Prostate gland (tissue), 2 donors: ENCODE measurements at regions not wholly inside any gene's neighbourhood (a gene's known extent, or its start where the extent isn't known, plus 50 kb on each side); places are given as distances from the start of the nearest gene placed in this dataset.

Experiments used
- DNase-seq: peaks from one replicate; pipeline ENCODE4 v3.0.0-alpha.2; 2019; ENCODE audit warnings: low spot score
- H3K27ac ChIP-seq, 2 donors: fragments of 200-600 bp; sonication (generic); 2 replicates each; pipeline ENCODE4 v1.5.1; 2017 to 2019
- H3K27me3 ChIP-seq: fragments of 200-600 bp; sonication (generic); replicated peaks from 2 replicates; pipeline ENCODE4 v1.5.1; 2019; ENCODE audit not compliant: insufficient read depth
- H3K36me3 ChIP-seq, 2 donors: fragments of 200-600 bp; sonication (generic); 1 replicate in 1 of 2; 2 replicates in 1 of 2; pipeline versions ENCODE4 v1.5.1 to v1.8.1; 2017 to 2019
- H3K4me1 ChIP-seq: fragments of 200-600 bp; sonication (generic); replicated peaks from 2 replicates; pipeline ENCODE4 v1.5.1; 2019
- H3K4me3 ChIP-seq, 2 donors: fragments of 200-600 bp; sonication (generic); 2 replicates each; pipeline ENCODE4 v1.5.1; 2017 to 2019
- H3K9me3 ChIP-seq: fragments of 200-600 bp; sonication (generic); 2 replicates; pipeline ENCODE4 v1.5.1; 2017
- CTCF ChIP-seq, 4 experiments: fragments of 200-600 bp in 2 of 4; fragments of 450-650 bp in 2 of 4; sonication (generic) in 2 of 4; IDR thresholded peaks; 1 replicate in 3 of 4; 2 replicates in 1 of 4; pipeline ENCODE4 v1.5.1; 2016 to 2019; ENCODE audit warnings: antibody characterized with exemption in 4 of 4, mild to moderate bottlenecking in 2 of 4, moderate library complexity in 2 of 4
- POLR2A ChIP-seq: fragments of 450-650 bp; IDR thresholded peaks from one replicate; pipeline ENCODE4 v1.6.1; 2016; ENCODE audit warnings: antibody characterized with exemption, mild to moderate bottlenecking
- POLR2AphosphoS5 ChIP-seq: sonication (generic); formaldehyde crosslinking; IDR thresholded peaks from one replicate; pipeline ENCODE4 v1.6.1; 2017; ENCODE audit warnings: antibody characterized with exemption
- WGBS: methylation state at CpG from one replicate; pipeline ENCODE4 v1.1.5; 2018; 5-methylcytosine and 5-hydroxymethylcytosine counted together
- intact Hi-C: fragments of 100-400 bp; cut with DNase I; formaldehyde crosslinking; loops from one replicate; pipeline ENCODE4 v1.14.2; 2022

- TF ChIP-seq CTCF (IDR thresholded peaks at IDR 0.05) (no peak), POLR2AphosphoS5 (no peak)
- intact Hi-C loops, result no loop called here
- Histone ChIP-seq H3K4me1 (no peaks in the 10 kb centered on the region), H3K4me3 (no peak overlapping the region), H3K36me3 (no peaks in the 10 kb centered on the region), H3K27ac (no peak overlapping the region), H3K9me3 (no peaks in the 10 kb centered on the region), H3K27me3 (no peaks in the 10 kb centered on the region)
- no peak for DNase-seq
- 26% methylated on average over 2 of the region's 2 CpGs for WGBS
Measured at GRCh38 chr5:144822503-144822902, 651.8 kb downstream of the KCTD16 start.

- no peak for TF ChIP-seq POLR2A
- no peak for TF ChIP-seq POLR2AphosphoS5
- no peak for TF ChIP-seq CTCF (IDR thresholded peaks at IDR 0.05)
- no peak for DNase-seq
- intact Hi-C loops, result no loop called here
- Histone ChIP-seq H3K27me3 (no peaks in the 10 kb centered on the region), H3K27ac (no peak overlapping the region), H3K9me3 (no peaks in the 10 kb centered on the region), H3K4me1 (no peaks in the 10 kb centered on the region), H3K4me3 (no peak overlapping the region), H3K36me3 (no peaks in the 10 kb centered on the region)
Measured at GRCh38 chr5:144820278-144820677, 649.6 kb downstream of the KCTD16 start.

GRCh38 chr5:144815131-144815530, 644.5 kb downstream of the KCTD16 start:
- no peak for DNase-seq
- intact Hi-C loops, result no loop called here
- Histone ChIP-seq H3K9me3 (no peaks in the 10 kb centered on the region), H3K27ac (no peak overlapping the region), H3K4me3 (no peak overlapping the region), H3K36me3 (no peaks in the 10 kb centered on the region), H3K4me1 (no peaks in the 10 kb centered on the region), H3K27me3 (no peaks in the 10 kb centered on the region)
- WGBS, result 65% methylated on average over 2 of the region's 2 CpGs
- TF ChIP-seq POLR2AphosphoS5 (no peak), CTCF (IDR thresholded peaks at IDR 0.05) (no peak), POLR2A (no peak)

- H3K4me3 ChIP-seq, result no peak overlapping the region
- H3K36me3 ChIP-seq, result no peaks in the 10 kb centered on the region
- WGBS, result 75% methylated on average over 2 of the region's 2 CpGs
- no peaks in the 10 kb centered on the region for H3K4me1 ChIP-seq
- intact Hi-C loops, result no loop called here
- no peak for DNase-seq
- no peaks in the 10 kb centered on the region for H3K9me3 ChIP-seq
- no peak overlapping the region for H3K27ac ChIP-seq
- H3K27me3 ChIP-seq, result no peaks in the 10 kb centered on the region
- TF ChIP-seq POLR2AphosphoS5, result no peak
- TF ChIP-seq POLR2A, result no peak
- TF ChIP-seq CTCF (IDR thresholded peaks at IDR 0.05), result no peak
Measured at GRCh38 chr5:144812763-144813162, 642.1 kb downstream of the KCTD16 start.

- intact Hi-C loops, result no loop called here
- H3K4me3 ChIP-seq, result no peak overlapping the region
- no peak for TF ChIP-seq POLR2A
- TF ChIP-seq CTCF (IDR thresholded peaks at IDR 0.05), result no peak
- no peak for TF ChIP-seq POLR2AphosphoS5
- no peaks in the 10 kb centered on the region for H3K4me1 ChIP-seq
- H3K9me3 ChIP-seq, result no peaks in the 10 kb centered on the region
- DNase-seq, result no peak
- H3K36me3 ChIP-seq, result no peaks in the 10 kb centered on the region
- no peak overlapping the region for H3K27ac ChIP-seq
- no peaks in the 10 kb centered on the region for H3K27me3 ChIP-seq
Measured at GRCh38 chr5:144800169-144800568, 629.5 kb downstream of the KCTD16 start.
